Adrenal gland (tissue), 5 donors: ENCODE measurements at regions not wholly inside any gene's neighbourhood (a gene's known extent, or its start where the extent isn't known, plus 50 kb on each side); places are given as distances from the start of the nearest gene placed in this dataset.
"Not testable (repeated sequence)": the region's sequence is repeated elsewhere in the genome, so short reads cannot be mapped to it uniquely, and the experiment has no call there.

Experiments
- POLR2A ChIP-seq, 2 donors: fragments of 450-650 bp; IDR thresholded peaks; one replicate each; pipeline ENCODE4 v1.6.1; 2017; ENCODE audit warnings: antibody characterized with exemption in 2 of 2, mild to moderate bottlenecking in 2 of 2, moderate library complexity in 1 of 2
- TF ChIP-seq, protein P1 (sequence below), 6 experiments: fragments of 450-650 bp in 4 of 6; fragments of 200-600 bp in 2 of 6; sonication (generic) in 1 of 6; IDR thresholded peaks; 1 replicate in 5 of 6; 2 replicates in 1 of 6; pipeline versions ENCODE4 v1.5.1 to v1.8.0; 2016 to 2021; ENCODE audit warnings: antibody characterized with exemption in 6 of 6, mild to moderate bottlenecking in 2 of 6, moderate library complexity in 1 of 6
- donor health status: DM: no; HTN: no; CAD: no.

DNA sequence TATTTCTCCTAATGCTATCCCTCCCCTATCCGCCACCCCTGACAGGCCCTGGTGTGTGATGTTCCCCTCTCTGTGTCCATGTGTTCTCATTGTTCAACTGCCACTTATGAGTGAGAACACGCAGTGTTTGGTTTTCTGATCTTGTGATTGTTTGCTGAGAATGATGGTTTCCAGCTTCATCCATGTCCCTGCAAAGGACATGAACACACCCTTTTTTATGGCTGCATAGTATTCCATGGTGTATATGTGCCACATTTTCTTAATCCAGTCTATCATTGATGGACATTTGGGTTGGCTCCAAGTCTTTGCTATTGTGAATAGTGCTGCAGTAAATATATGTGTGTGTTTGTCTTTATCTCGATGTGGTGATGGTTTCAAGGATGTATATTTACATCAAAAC lies 353.4 kb downstream of the PTPRU start:
- TF ChIP-seq POLR2A (IDR thresholded peaks at IDR 0.05), result not testable (repeated sequence)
- TF ChIP-seq, protein P1, sequence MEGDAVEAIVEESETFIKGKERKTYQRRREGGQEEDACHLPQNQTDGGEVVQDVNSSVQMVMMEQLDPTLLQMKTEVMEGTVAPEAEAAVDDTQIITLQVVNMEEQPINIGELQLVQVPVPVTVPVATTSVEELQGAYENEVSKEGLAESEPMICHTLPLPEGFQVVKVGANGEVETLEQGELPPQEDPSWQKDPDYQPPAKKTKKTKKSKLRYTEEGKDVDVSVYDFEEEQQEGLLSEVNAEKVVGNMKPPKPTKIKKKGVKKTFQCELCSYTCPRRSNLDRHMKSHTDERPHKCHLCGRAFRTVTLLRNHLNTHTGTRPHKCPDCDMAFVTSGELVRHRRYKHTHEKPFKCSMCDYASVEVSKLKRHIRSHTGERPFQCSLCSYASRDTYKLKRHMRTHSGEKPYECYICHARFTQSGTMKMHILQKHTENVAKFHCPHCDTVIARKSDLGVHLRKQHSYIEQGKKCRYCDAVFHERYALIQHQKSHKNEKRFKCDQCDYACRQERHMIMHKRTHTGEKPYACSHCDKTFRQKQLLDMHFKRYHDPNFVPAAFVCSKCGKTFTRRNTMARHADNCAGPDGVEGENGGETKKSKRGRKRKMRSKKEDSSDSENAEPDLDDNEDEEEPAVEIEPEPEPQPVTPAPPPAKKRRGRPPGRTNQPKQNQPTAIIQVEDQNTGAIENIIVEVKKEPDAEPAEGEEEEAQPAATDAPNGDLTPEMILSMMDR (IDR thresholded peaks at IDR 0.05), result not testable (repeated sequence)
